IPS DF 6.9 (cell line): ENCODE measurements at regions not wholly inside any gene's neighbourhood (a gene's known extent, or its start where the extent isn't known, plus 50 kb on each side); places are given as distances from the start of the nearest gene placed in this dataset.

Source experiments
- DNase-seq: peaks from one replicate; pipeline ENCODE4 v3.0.0-alpha.2; 2013; ENCODE audit warnings: low read depth, low spot score
- H3K27ac ChIP-seq: one replicate; pipeline ENCODE4 v1.5.1; 2013; ENCODE audit warnings: low read length, control low read depth
- H3K27me3 ChIP-seq: 2 replicates; pipeline ENCODE4 v1.6.1; 2013; ENCODE audit warnings: mild to moderate bottlenecking, low read length; ENCODE audit not compliant: control insufficient read depth, insufficient read depth
- H3K36me3 ChIP-seq: 2 replicates; pipeline ENCODE4 v1.6.1; 2013; ENCODE audit warnings: low read length; ENCODE audit not compliant: control insufficient read depth, insufficient read depth
- H3K4me1 ChIP-seq: 2 replicates; pipeline ENCODE4 v1.6.1; 2013; ENCODE audit warnings: low read length; ENCODE audit not compliant: control insufficient read depth, insufficient read depth
- H3K4me3 ChIP-seq: 2 replicates; pipeline ENCODE4 v1.5.1; 2013; ENCODE audit warnings: mild to moderate bottlenecking, low read length
- H3K9me3 ChIP-seq: 2 replicates; pipeline ENCODE4 v1.6.1; 2013; ENCODE audit warnings: low read length, inconsistent platforms; ENCODE audit not compliant: control insufficient read depth, insufficient read depth
- WGBS: extraction: QIAGEN DNeasy Blood & Tissue Kit; methylation state at CpG from one replicate; pipeline ENCODE4 v1.1.7; 2013; ENCODE audit warnings: mixed read lengths, missing lambda C conversion rate; ENCODE audit not compliant: insufficient read length, insufficient coverage; 5-methylcytosine and 5-hydroxymethylcytosine counted together

DNA sequence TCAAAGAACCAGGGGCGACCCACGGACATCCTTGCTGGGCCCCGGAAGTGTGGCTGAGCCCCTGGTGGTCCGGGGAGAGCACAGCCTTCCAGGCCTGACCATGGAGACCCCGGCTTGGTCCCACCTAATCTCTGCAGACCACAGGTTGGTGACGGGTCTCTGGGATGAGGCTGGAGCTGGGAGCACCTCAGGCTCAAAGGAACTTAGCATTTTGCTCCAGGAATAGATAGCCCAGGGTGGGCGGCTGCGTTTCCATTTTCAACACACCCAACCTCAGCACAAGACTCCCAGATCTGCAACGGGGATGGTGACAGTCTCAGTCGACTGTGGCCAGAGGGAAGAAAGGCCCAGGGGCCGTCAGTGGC lies 58.5 kb downstream of the FOXL3 start:
- no peak for DNase-seq
- Histone ChIP-seq H3K36me3 (no peaks in the 10 kb centered on the region), H3K27ac (no peak overlapping the region), H3K4me1 (no peaks in the 10 kb centered on the region), H3K4me3 (no peak overlapping the region), H3K9me3 (no peaks in the 10 kb centered on the region), H3K27me3 (no peaks in the 10 kb centered on the region)
- WGBS: no CpG with 5 or more reads among the region's 11 CpGs

GRCh38 chr7:348962-349743 lies 59.2 kb downstream of the FOXL3 start:
- whole genome bisulfite sequencing: no CpG with 5 or more reads among the region's 34 CpGs
- DNase-seq: no peak
- Histone ChIP-seq H3K27me3 (no peaks in the 10 kb centered on the region), H3K36me3 (no peaks in the 10 kb centered on the region), H3K4me3 (no peak overlapping the region), H3K27ac (no peak overlapping the region), H3K4me1 (no peaks in the 10 kb centered on the region), H3K9me3 (no peaks in the 10 kb centered on the region)

DNA sequence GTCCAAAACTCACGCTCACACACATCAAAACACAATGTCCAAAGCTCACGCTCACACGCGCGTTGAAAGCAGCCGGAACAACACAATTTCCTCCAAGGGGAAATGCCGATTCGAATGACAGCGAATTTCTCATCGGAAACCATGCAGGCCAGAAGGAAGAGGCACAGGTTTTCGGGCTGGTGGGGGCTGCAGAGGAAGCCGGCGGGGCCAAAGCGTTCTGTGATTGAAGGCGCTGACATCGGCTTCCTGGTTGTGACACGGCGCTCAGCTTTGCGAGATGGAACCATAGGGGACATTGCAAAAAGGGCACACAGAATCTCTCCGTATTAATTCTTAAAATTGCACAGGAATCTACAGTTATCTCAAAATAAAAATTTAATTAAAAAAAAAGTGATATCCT lies 61.3 kb downstream of the FOXL3 start:
- H3K36me3 ChIP-seq: no peaks in the 10 kb centered on the region
- H3K9me3 ChIP-seq: no peaks in the 10 kb centered on the region
- no peaks in the 10 kb centered on the region for H3K27me3 ChIP-seq
- H3K4me1 ChIP-seq: no peaks in the 10 kb centered on the region
- DNase-seq: no peak
- WGBS: 100% methylated on average over 5 of the region's 20 CpGs
- H3K27ac ChIP-seq: no peak overlapping the region
- no peak overlapping the region for H3K4me3 ChIP-seq

GRCh38 chr7:351681-352480 lies 61.9 kb downstream of the FOXL3 start:
- Histone ChIP-seq H3K9me3 (no peaks in the 10 kb centered on the region), H3K4me3 (no peak overlapping the region), H3K4me1 (no peaks in the 10 kb centered on the region), H3K27ac (no peak overlapping the region), H3K36me3 (no peaks in the 10 kb centered on the region), H3K27me3 (no peaks in the 10 kb centered on the region)
- no CpG with 5 or more reads among the region's 41 CpGs for WGBS
- no peak for DNase-seq

DNA sequence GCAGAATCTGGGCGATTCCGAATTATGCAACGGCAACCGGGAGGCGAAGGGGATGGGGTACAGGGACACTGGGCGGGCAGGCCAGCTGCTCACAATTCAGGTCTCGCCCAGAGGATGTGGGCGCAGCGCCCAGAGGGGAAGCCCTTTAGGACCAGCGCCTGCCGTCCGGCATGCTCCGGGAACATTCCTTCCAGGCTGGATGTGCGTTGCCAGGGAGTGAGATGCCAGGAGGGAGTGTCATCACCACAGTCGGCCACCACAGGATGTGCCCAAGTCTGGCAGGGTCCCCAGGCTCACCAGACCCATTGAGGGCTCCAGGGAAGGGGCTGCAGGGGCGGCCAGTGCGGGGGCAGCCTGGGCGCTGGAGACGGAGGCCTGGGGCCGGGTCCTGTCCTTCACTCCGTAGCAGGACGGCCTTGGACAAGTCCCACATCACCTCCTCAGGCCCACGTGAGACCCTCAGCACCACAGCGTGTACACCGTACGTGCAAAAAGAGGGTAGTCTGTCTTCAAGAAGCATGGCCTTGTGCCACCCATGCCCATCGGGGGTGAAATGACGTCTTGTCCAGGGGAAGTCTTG lies 63.9 kb downstream of the FOXL3 start:
- no peak overlapping the region for H3K27ac ChIP-seq
- no peaks in the 10 kb centered on the region for H3K27me3 ChIP-seq
- no peak for DNase-seq
- no peaks in the 10 kb centered on the region for H3K4me1 ChIP-seq
- WGBS: no CpG with 5 or more reads among the region's 28 CpGs
- no peaks in the 10 kb centered on the region for H3K9me3 ChIP-seq
- no peak overlapping the region for H3K4me3 ChIP-seq
- H3K36me3 ChIP-seq: no peaks in the 10 kb centered on the region

DNA sequence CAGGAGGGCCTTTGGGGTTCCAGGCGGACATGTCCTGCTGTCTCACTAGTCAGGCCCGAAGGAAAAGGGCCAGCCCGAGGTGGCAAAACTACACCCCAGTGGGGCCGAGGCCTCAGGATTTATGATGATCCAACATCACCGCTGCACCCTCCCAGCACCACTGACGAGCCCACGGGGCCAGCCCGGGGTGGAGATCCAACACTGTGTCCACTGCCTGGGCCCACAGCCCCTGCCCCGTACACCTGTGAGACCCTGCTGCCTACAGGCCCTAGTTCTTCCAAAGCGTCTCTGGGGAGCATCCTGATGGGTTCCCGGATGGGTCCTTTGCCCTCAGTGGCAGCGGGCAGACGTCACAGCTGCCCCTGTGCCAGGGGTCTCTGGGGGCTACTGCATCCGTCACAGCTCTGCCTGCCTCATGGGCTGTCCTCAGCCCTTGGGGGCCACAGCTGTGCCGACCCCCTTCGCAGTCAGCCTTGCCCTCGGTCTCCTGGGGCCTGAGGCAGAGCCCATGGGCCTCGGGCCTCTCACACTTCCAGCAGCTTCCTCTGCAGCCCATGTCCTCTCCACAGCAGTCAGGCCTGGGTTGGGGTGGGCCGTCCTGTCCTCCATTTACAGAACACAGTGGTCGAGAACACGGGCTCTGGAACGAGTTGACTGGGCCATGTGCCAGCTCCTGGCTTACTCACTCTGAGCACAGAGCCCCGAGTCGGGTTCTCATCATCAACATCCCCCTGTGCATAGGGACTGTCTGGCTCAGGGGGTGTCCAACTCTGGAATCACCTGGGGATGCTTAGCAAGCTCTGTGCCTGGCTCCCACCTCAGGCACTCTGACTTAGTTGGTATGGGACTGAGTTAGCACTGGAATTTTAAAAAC lies 64.9 kb downstream of the FOXL3 start:
- H3K36me3 ChIP-seq: no peaks in the 10 kb centered on the region
- no peak overlapping the region for H3K4me3 ChIP-seq
- H3K27ac ChIP-seq: no peak overlapping the region
- no CpG with 5 or more reads among the region's 24 CpGs for WGBS
- H3K9me3 ChIP-seq: no peaks in the 10 kb centered on the region
- no peaks in the 10 kb centered on the region for H3K27me3 ChIP-seq
- no peaks in the 10 kb centered on the region for H3K4me1 ChIP-seq
- no peak for DNase-seq

DNA sequence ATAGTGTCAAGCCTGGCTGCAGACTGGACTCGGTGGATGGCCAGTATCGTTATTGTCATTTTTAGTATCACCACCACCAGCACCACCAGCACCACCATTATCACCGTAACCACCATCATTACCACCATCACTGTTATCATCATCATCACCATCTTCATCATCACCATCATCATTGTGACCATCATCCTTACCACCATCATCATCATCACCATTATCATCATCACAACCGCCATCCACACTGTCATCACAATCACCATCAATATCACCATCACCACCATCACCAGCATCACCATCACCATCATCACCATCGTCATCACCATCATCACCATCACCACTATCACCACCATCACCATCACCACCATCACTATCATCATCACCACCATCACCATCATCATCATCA lies 65.6 kb downstream of the FOXL3 start:
- no peaks in the 10 kb centered on the region for H3K36me3 ChIP-seq
- no peaks in the 10 kb centered on the region for H3K27me3 ChIP-seq
- no peaks in the 10 kb centered on the region for H3K4me1 ChIP-seq
- H3K4me3 ChIP-seq: no peak overlapping the region
- no peak for DNase-seq
- no peaks in the 10 kb centered on the region for H3K9me3 ChIP-seq
- no peak overlapping the region for H3K27ac ChIP-seq
- WGBS: no CpG with 5 or more reads among the region's 5 CpGs

GRCh38 chr7:356087-356486 lies 66.1 kb downstream of the FOXL3 start:
- WGBS: no CpG with 5 or more reads among the region's 5 CpGs
- H3K27me3 ChIP-seq: no peaks in the 10 kb centered on the region

GRCh38 chr7:356691-357462 lies 66.9 kb downstream of the FOXL3 start:
- no peaks in the 10 kb centered on the region for H3K36me3 ChIP-seq
- no peak for DNase-seq
- no CpG with 5 or more reads among the region's 24 CpGs for WGBS
- H3K27ac ChIP-seq: no peak overlapping the region
- H3K4me1 ChIP-seq: no peaks in the 10 kb centered on the region
- no peak overlapping the region for H3K4me3 ChIP-seq
- no peaks in the 10 kb centered on the region for H3K27me3 ChIP-seq
- no peaks in the 10 kb centered on the region for H3K9me3 ChIP-seq

More at GRCh38 chr7:356087-356486, 66.1 kb downstream of the FOXL3 start:
- DNase-seq: no peak
- H3K4me1 ChIP-seq: no peaks in the 10 kb centered on the region
- no peak overlapping the region for H3K27ac ChIP-seq
- H3K9me3 ChIP-seq: no peaks in the 10 kb centered on the region
- H3K36me3 ChIP-seq: no peaks in the 10 kb centered on the region
- no peak overlapping the region for H3K4me3 ChIP-seq
